ENCODE measurements at regions not wholly inside any gene's neighbourhood (a gene's known extent, or its start where the extent isn't known, plus 50 kb on each side); places are given as distances from the start of the nearest gene placed in this dataset.
A peak's percentile ranks its signal among the peaks of the same experiment; 100 is the strongest.

DNA sequence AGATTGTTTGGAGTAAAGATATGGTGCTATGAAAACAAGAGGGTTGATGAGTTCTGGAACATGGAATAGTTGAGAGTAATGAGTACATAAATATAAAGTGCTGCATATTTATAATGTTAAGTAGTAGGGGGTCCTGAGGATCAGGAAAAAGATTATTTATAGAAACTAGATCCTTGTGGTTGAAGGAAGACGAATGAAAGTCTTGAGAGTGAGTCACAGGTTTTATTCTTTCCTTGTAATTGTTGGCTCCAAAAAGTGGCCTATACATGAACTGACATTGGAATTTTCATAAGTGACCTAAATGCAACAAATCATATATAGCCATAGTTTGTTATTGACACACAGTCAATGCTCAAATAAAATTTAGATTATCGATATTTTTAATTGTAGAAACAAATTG lies 440.4 kb upstream of the PRICKLE1 start:
- DNase-seq (ENCODE audit: low read depth in 2 of 2) = no peak

DNA sequence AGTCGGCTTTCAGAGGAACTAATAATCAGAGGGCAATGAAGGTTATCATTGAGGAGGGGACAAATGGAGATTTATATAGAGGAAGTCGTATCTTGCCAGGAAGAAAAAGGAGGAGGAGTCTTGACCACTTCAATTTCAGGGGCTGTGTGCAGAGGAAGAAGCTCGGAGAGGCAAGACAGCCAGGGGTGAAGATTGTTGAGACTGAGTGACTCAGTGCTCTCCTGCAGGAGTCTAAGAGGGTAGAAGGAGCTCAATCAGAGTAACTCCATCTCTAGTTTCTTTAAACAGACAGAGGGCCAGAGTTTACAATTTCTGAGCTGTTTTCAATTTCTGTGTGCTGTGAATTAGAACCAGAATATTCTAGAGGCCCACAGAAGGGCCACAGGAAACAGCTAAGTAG lies 439.3 kb upstream of the PRICKLE1 start:
- DNase-seq (ENCODE audit: low read depth in 2 of 2) = no peak

DNA sequence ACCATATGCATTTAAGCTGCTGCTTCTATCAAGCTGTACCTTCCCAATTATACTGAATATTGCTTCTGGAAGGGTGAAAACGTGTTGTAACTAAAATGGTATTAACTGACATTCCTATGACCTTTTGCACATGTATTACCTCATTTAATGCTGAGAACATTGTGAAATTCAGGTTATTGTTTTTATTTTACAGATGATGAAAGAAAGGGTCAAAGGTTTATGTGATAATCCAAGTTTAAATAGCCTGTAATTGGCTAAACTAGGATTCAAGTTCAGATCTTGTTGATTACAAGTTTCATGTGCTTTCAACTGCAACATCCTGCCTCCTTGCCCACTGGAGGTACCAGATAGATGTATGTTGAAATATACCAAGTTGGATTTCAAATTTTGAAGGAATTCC lies 433.3 kb upstream of the PRICKLE1 start:
- no peak for DNase-seq (ENCODE audit: low read depth in 2 of 2)

DNA sequence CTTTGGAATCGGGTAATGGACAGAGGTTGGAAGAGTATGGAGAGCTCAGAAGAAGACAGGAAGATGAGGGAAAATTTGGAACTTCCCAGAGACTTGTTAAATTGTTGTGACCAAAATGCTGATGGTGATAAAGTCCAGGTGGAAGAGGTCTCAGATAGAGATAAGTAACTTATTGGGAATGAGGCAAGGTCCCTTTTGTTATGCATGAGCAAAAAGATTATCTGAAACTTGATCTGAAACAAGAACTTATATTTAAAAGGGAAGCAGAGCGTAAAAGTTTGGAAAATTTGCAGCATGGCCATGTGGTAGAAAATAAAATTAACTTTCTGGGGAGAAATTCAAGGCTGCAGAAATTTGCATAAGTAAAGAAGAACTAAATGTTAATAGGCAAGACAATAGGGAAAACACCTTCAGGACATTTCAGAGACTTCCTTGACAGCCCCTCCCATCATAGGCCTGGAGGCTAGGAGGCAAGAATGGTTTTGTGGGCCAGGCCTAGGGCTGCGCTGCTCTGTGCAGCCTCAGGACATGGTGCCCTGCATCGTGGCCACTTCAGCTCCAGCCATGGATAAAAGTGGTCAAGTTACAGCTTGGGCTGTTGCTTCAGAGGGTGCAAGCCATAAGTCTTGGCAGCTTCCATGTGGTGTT lies 425.7 kb upstream of the PRICKLE1 start:
- no peak for DNase-seq (ENCODE audit: low read depth in 2 of 2)

DNA sequence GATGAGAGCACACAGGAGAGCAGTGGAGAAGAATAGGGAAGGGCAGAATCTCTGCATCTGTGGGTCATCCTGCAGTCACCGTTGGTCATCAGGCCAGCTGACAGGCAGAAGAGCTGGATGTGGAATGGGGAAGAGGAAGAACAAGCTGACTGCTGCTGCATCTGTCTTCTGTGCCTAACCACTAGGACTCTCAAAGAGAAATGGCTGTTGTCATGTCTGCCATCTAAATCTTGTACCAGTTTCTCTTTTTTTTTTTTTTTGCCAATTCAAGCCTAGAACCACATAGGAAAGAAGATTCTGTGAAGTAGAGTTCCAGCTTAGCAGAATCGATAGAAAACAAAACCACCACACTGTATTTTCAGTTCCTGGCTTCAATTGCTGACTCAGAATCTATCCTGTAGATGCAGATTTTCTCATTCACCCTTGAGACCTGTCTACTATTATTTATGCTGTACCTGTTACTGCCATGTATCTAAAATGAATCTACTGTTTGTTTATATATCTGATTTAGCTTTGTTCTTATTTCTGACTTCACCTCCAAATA lies 421.9 kb upstream of the PRICKLE1 start:
- DNase-seq (ENCODE audit: low read depth in 2 of 2) = no peak

DNA sequence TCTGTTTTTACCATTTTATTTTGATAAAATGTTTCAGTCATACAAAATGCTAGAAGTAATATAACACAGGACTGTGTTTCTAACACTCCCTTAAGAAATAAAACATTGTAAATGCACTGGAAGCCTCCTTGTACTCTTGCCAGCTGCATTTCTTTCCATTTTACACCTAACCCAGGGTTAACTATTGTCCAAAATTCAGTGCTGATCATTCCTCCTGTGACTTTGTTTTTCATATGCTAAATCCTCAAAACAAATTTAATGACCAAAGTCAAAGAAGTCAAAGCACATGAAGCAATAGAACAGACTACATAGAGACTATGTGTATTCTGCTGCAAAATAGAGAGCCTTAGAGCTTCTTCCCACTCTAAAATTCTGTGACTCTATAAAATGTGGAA lies 420.3 kb upstream of the PRICKLE1 start:
- no peak for DNase-seq (ENCODE audit: low read depth in 2 of 2)

DNA sequence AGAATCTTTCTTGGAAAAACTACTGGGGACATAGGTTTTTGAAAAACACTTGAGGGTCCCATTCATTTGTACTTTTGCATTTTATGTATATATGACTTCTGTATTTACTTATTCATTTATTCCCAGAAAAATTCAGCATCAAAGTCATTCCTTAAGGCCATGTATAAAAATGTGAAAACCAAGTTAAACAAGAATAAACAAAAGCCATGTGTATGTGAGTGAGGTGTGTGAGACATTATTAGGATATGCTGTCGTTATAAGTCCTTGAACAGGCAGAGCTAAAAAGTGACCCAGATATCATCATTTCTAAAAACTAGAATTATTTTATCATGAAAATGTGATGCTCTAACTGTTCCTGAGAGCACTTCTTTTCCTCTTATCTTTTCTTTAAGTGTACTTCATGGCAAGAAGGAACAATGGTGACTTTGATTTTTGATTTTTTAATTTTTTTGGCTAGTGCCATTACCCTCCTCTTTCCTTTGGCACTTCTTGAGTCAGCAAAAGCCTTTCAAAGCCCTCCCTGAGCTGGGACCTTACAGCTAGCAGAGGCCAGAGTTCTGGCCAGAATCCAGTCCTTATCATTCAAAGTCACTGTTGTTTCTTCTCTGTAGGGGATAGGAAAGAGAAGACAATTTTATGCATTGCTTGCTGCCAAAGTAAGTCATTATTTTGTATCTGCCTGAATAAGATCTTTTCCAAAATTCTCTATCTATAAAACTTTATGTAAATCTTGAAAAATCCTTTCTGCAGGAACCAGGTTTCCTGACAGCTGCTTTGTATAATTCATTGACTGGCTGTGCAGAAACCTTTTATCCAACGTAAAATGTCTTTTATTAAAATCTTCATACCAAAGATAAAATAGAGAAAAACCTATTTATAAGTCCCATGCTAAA lies 419.7 kb upstream of the PRICKLE1 start:
- no peak for DNase-seq (ENCODE audit: low read depth in 2 of 2)

DNA sequence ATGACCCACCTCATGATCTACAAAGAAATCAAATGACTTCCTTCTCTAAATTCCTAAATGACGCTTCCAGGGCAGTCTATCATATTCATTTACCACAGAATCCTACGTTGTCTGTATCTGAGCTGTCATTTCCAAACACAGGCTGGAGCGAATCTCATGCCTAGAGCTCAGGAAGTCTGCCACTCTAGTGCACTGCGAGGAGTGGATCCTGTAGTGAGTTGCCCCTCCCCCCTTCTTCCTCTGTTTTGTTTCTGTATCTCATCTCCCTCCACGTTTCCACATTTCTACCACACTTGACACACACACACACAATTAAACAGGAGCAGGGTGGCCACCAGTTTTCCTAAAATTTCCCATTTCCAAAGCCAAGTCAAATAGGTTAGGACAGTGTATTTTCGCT lies 415.4 kb upstream of the PRICKLE1 start:
- peak in 1 of 2 donors; percentile 4 for DNase-seq (ENCODE audit: low read depth in 2 of 2)

DNA sequence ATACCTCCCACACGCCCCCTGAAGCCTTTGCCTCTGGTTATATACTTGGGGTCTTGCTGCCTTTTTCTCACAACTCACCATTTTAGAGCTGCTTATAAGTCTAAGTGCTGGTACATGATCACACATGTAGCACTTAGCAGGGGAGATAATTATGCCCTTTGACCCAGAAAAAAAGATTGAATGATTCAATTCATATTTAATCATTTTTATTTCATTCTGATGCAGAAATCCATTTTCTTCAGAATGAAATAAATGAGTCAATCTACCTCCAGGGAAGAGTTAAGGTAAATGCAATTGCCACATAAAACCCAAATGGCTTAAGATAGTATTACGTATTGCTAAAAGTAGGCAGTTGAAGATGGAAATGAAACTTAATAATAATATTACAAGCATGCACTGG lies 414.6 kb upstream of the PRICKLE1 start:
- no peak for DNase-seq (ENCODE audit: low read depth in 2 of 2)

DNA sequence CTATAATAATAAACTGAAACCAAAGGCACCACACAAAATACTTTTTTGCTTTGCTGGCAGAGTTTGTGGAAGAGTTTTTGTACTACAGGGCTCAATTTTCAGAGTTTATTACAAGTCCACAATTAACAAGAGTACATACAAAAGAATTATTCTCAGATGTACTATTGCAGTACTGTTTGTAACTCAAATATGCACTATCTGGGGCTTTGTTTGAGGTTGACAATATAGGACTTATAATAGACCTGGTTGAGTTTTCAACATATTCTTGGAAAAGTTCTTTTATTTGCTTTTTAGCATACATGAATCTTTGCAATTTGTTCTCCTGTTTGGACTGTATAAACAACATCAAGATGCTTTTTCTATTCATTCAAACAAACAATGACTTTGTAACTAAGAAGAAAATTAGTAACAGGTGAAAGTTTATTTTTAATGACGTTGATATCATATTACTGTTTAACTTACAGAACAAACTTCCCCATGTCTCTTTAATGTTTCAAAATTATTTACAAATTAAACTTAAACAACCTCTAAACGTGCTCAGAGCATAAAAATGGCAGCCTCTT lies 407.4 kb upstream of the PRICKLE1 start:
- DNase-seq (ENCODE audit: low read depth in 2 of 2) = no peak

DNA sequence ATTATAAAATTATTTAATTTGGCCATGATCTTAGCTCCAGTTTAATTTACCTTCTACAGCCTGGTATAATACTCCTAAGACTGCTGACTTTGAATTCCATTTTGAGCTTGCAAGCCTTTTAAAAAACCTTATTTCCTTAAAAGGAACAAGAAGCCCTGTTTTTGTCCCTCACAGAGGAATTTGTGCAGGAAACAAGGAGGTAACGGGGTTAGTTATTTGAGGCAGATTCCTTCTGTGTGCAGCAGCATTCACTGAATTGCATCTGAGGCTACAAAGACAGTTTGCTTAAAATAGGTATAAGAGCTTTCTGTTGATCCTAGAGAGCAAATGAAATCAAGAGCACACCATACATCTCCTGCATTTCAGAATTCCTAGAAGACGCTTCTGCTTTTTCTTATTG lies 403.3 kb upstream of the PRICKLE1 start:
- DNase-seq (ENCODE audit: low read depth in 2 of 2) = no peak

DNA sequence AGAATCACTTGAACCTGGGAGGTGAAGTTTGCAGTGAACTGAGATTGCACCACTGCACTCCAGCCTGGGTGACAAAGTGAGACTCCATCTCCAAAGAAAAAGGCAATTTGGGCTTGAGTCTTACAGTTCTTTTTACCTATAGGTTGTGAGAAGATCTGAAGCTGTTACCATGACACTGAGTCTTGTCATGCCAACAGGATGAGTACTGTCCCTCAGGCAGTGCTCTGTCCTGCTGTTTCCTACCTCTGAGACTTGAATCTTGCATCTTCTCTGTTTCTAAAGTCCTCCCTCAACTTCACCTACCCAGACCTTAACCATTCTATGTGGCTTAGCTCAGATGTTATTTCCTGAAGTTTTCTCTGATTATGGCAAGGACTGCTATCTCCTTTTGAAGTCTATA lies 400.8 kb upstream of the PRICKLE1 start:
- DNase-seq (ENCODE audit: low read depth in 2 of 2) = no peak

DNA sequence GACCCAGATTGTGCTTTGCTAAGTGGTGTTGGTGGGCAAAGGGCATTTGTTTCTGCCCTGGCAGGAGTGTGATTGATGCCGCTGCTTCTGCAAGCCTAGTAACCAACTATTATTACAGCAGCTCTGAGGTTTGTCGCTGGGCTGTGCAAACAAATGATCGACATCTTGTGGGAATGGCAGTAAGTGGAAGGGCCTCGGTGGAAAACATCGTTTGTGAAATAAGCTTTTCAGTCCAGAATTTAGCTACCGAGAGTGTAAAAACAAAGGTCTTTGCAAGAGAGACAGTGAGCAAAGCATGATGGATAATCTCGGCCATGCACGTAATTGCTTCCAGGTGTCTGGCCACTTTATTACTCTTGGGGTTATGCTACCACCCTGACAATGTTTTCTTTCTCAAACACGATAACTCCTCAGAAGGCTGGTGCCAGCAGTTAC lies 397.7 kb upstream of the PRICKLE1 start:
- no peak for DNase-seq (ENCODE audit: low read depth in 2 of 2)

DNA sequence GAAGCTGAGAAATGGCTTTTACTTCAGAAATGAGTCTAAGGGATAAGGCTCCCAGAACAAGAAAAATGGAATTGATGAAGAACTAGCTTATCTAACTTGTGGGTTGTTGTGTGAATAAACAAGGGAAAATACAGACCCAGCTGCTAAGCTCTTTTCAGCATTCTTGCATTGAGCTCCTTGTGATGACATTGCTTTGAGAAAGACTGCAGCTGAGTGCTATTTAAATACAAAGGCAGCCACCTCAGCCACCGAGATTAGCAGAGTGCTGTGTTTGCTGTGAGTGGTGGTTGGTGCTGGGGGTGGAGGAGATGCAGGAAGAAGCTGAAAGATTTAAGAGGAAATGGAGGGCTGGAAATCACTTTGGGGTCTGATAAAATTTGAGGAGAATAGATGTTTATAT lies 396.0 kb upstream of the PRICKLE1 start:
- DNase-seq (ENCODE audit: low read depth in 2 of 2) = no peak

DNA sequence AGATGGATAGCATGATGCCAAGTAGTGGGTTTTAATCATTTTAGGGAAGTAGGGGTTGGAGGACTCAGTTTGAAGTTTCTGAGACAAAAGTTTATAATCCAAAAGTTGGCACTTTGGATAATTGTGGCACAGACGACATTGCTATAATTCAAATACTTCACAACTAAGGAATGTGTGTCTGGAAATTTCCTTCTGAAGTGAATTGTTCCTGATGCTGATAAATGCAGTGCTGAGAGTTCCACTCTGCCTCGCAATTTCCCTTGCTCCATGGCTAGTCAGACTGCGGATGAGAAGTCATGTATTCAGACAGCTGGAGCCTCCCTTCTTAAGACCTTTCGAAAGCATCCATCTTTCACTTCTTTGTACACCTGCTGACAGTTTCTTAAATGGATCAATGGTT lies 393.3 kb upstream of the PRICKLE1 start:
- no peak for DNase-seq (ENCODE audit: low read depth in 2 of 2)

DNA sequence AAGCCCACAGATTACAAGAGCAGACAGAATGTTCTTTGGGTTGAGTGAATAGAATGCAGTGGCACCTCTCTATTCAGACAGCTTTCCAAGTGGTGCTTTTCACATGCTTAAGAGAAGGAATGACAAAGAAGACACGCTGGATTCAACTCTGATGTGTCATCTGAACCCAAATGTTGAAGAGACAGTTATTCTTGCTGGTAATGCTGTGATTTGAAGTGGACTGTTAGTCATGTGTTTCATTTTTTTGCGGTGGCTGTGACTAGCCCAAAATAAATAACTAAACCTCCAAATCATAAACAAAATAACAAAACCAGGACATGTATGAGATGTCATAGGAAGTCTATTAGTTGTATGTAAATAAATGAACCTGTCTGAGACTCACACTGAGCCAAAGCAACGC lies 391.8 kb upstream of the PRICKLE1 start:
- peak in 1 of 2 donors; percentile 57 for DNase-seq (ENCODE audit: low read depth in 2 of 2)

DNA sequence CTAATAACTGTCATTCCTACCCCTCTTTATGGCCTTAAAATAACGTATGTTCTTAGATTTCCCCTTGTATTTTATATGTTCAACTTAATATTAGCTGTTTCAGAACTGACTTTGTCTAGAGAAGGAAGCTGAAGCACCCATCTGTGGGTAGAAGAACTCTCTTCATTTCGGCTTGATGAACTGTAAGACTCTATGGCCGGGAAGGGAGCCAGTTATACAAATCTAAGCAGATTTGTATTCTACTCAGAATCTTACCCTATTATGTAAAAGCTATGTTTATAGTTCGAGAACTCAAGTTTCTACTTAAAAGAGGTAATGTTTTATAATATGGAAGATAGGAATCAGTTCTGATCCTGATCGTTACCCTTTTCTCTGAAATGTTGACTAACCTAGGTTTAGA lies 390.9 kb upstream of the PRICKLE1 start:
- no peak for DNase-seq (ENCODE audit: low read depth in 2 of 2)

DNA sequence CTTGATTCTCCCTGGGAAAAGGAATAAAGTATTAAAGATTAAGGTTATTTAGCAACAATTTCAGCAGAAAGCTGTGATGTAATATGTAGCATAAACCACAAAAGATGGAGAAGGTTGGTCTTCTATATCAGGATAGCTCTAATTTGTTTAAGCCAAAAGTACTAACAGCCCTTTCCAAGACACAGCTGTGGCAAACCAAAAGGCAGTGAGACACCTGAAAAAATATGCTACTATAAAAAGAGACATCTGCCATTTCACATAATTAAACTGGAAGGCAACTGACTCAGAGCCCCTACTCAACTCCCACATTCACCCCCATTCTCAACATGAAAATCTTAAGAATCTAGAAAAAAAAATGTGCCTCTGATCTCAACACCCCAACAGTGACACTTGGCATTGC lies 390.2 kb upstream of the PRICKLE1 start:
- no peak for DNase-seq (ENCODE audit: low read depth in 2 of 2)

DNA sequence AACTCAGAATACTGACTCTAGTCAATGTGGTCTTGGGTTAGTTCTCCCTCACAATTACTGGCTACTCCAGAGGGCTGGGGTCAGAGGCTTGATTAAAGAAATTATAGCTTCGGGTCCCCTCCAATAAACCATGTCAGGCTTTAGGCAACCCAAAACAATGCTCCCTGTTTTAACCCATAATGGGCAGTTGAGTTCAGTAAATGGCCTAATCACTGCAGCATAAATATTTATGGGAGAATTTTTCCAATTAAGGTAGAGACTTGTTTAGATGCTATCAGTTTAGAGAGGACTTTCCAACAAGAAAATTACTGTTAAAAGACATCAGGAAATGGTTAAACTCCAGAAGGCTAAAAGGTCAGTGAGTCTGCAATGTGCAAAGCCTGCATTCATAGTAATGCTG lies 389.2 kb upstream of the PRICKLE1 start:
- no peak for DNase-seq (ENCODE audit: low read depth in 2 of 2)

DNA sequence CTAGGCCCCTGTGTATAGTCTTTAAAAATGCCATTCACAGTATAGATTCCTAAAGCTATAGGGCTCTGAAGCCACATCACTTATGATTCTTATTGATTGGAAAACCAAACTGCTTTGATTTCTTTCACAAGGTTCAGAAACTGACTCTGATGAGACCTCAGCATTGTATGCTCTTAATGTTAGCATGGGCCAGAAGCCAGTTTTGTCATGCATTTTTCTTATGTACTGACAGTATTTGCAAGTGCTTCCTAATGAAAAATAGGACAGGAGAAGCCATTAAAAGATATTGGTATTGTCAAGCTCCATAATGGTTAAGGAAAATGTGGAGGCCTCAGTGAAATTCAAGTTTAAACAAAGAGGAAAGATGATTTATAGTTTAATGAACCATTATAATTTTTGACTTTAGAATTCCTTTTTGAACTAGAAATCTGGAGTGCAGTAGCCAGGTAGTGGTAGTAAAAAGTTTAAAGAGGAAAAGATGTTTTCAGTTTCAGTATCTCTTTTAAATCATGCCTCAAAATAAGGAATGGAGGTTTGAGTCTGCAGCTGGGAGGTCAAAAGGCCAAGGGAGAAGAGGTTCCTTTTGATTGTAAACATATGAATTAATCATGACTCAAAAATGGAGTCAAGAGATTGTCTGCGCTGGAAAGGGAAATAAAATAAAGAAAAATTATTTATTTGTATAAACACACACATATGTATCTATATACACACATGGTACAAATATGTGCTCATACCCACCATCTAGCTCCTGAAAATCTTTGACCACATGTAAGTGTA lies 388.1 kb upstream of the PRICKLE1 start:
- DNase-seq (ENCODE audit: low read depth in 2 of 2) = peak in 1 of 2 donors; percentile 46

DNA sequence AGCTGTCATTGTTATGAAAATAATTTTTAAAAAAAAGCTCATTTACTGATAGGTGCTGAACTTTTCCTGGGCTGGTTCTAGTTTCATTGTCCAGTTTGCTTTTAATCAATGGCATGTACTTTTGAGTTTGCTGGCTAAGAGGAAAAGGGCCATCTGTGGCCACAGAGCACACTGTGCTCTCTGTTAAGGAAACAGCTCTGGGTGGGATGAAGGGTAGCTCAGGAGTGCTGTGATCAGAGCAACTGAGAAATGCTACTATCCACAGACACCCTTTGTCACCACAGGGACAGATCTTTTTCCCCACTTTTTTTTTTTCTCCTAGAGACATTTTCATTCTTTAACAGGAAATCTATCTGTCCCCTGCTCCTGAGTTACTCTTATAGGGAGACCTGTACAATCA lies 387.1 kb upstream of the PRICKLE1 start:
- peak in 1 of 2 donors; percentile 29 for DNase-seq (ENCODE audit: low read depth in 2 of 2)

DNA sequence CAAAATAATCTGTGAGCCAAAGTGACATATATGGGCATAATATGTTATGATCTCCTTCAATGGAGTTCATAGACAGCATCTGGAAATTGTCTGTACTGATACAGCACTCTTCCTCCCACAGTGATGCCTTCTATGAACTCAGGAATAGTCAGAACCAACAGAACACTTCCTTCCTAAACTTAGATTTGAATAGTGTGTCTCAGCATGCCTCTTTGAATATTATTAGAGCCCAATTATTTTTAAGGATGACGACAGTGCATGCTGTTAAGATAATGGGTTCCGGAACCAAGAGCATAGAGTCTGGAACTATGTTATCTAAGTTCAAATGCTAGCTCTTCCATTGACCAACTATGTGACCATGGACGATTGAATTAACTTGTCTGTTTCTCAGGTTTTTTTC lies 386.6 kb upstream of the PRICKLE1 start:
- DNase-seq (ENCODE audit: low read depth in 2 of 2) = no peak

Measured in lung microvascular endothelial cell (primary cell).